ENCODE measurements at regions not wholly inside any gene's neighbourhood (a gene's known extent, or its start where the extent isn't known, plus 50 kb on each side); places are given as distances from the start of the nearest gene placed in this dataset.

DNA sequence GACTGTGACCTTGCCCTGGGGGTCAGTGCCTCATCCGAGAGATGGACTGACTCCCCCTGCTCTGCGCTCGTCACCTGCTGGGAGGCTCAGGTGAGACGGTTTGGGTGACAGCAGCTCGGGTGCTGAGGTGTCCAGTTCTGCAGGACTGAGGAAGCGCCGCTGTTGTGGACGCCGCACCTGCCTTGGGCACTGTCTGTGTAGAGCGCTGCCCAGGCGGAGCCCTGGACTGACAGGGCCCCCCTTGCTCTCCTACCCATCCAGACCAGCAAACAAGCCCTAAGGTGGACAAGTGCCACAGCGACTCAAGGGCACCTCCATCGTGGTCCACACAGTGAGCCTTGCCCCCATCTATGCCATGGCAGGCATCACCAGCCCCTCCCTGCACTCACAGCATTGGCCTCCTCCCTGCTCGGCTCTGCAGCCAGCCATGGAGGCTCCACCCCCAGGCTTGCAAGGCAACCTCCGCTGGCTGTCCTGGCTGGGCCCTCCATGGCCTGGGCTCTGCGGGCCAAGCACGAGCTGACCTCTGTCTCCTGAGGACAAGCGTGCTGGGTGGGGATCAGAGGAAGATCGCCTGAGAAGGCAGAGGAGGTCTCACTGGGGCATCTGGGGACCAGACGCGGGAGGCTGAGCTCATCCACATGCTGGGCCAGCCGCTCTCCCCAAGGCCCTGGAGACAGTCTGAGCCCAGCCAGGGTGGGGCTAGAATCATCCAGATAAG lies 87.1 kb upstream of the COL5A1 start:
- no peak overlapping the region for H3K4me2 ChIP-seq (ENCODE audit: low read length, poor library complexity, severe bottlenecking)
- H3K18ac ChIP-seq (ENCODE audit: low read depth in 1 of 2, low read length in 2 of 2) = peak overlapping the region; percentile 70 to 77
- peak overlapping the region in 1 of 2 experiments; percentile 56 for H3K14ac ChIP-seq (ENCODE audit: low read length in 2 of 2)
- WGBS = 75% methylated on average over 22 of the region's 22 CpGs
- peak overlapping the region; percentile 91 for H2BK120ac ChIP-seq (ENCODE audit: low read depth, low read length)
- H2BK12ac ChIP-seq (ENCODE audit: low read length in 2 of 2) = peak overlapping the region; percentile 60 to 72
- H3K4me1 ChIP-seq (ENCODE audit: control insufficient read depth, insufficient read depth, low read depth, low read length) = peaks cover 57% of the 10 kb centered on the region
- peak overlapping the region; percentile 79 for H4K91ac ChIP-seq (ENCODE audit: low read length)
- peak overlapping the region; percentile 61 to 86 for H3K4ac ChIP-seq (ENCODE audit: low read depth in 1 of 2, low read length in 2 of 2)
- peak overlapping the region in 1 of 2 experiments; percentile 18 for H3K23ac ChIP-seq (ENCODE audit: low read length in 2 of 2)
- peak overlapping the region; percentile 79 for H2BK15ac ChIP-seq (ENCODE audit: low read depth, poor library complexity, severe bottlenecking)
- H4K8ac ChIP-seq (ENCODE audit: low read length) = peak overlapping the region; percentile 88
- no peak overlapping the region for H2AFZ ChIP-seq (ENCODE audit: low read depth, low read length)
- H2BK5ac ChIP-seq (ENCODE audit: low read depth, low read length, poor library complexity, severe bottlenecking) = no peak overlapping the region
- no peaks in the 10 kb centered on the region for H3K36me3 ChIP-seq (ENCODE audit: control insufficient read depth in 1 of 2, insufficient read depth in 2 of 2, low read depth in 1 of 2, low read length in 2 of 2)
- H2AK5ac ChIP-seq (ENCODE audit: low read length, severe bottlenecking) = peak overlapping the region; percentile 50
- H3K9ac ChIP-seq (ENCODE audit: low read length) = no peak overlapping the region
- H3K27me3 ChIP-seq (ENCODE audit: control insufficient read depth in 1 of 2, insufficient read depth in 1 of 2, low read length in 2 of 2) = peaks cover 0 to 30% of the 10 kb centered on the region in 2 experiments
- H3K9me3 ChIP-seq (ENCODE audit: control insufficient read depth, low read length) = no peaks in the 10 kb centered on the region
- H3K27ac ChIP-seq (ENCODE audit: low read length, poor library complexity, severe bottlenecking) = peak overlapping the region; percentile 31
- DNase-seq = peak; percentile 69
- no peaks in the 10 kb centered on the region for H3K79me1 ChIP-seq (replicated peaks; ENCODE audit: low read length, poor library complexity, severe bottlenecking)
- no peak overlapping the region for H3K4me3 ChIP-seq (ENCODE audit: insufficient read depth in 1 of 2, low read depth in 1 of 2, low read length in 2 of 2)

- Histone ChIP-seq H3K36me3 (ENCODE audit: control insufficient read depth in 1 of 2, insufficient read depth in 2 of 2, low read depth in 1 of 2, low read length in 2 of 2) (no peaks in the 10 kb centered on the region), H2AK5ac (ENCODE audit: low read length, severe bottlenecking) (peak overlapping the region; percentile 84), H3K9ac (ENCODE audit: low read length) (no peak overlapping the region), H3K4ac (ENCODE audit: low read depth in 1 of 2, low read length in 2 of 2) (peak overlapping the region; percentile 71 to 86), H3K14ac (ENCODE audit: low read length in 2 of 2) (no peak overlapping the region), H4K91ac (ENCODE audit: low read length) (peak overlapping the region; percentile 97), H3K4me1 (ENCODE audit: control insufficient read depth, insufficient read depth, low read depth, low read length) (peaks cover 57% of the 10 kb centered on the region), H3K9me3 (ENCODE audit: control insufficient read depth, low read length) (no peaks in the 10 kb centered on the region), H3K4me3 (ENCODE audit: insufficient read depth in 1 of 2, low read depth in 1 of 2, low read length in 2 of 2) (no peak overlapping the region), H2BK15ac (ENCODE audit: low read depth, poor library complexity, severe bottlenecking) (peak overlapping the region; percentile 60), H3K4me2 (ENCODE audit: low read length, poor library complexity, severe bottlenecking) (no peak overlapping the region), H3K27me3 (ENCODE audit: control insufficient read depth in 1 of 2, insufficient read depth in 1 of 2, low read length in 2 of 2) (peaks cover 0 to 31% of the 10 kb centered on the region in 2 experiments), H3K79me1 (replicated peaks; ENCODE audit: low read length, poor library complexity, severe bottlenecking) (no peaks in the 10 kb centered on the region), H3K18ac (ENCODE audit: low read depth in 1 of 2, low read length in 2 of 2) (peak overlapping the region; percentile 79 to 81), H3K23ac (ENCODE audit: low read length in 2 of 2) (no peak overlapping the region), H2AFZ (ENCODE audit: low read depth, low read length) (no peak overlapping the region), H3K27ac (ENCODE audit: low read length, poor library complexity, severe bottlenecking) (peak overlapping the region; percentile 31), H4K8ac (ENCODE audit: low read length) (peak overlapping the region; percentile 88), H2BK120ac (ENCODE audit: low read depth, low read length) (peak overlapping the region; percentile 84), H2BK5ac (ENCODE audit: low read depth, low read length, poor library complexity, severe bottlenecking) (no peak overlapping the region), H2BK12ac (ENCODE audit: low read length in 2 of 2) (peak overlapping the region; percentile 60 to 90)
- WGBS = 71% methylated on average over 9 of the region's 9 CpGs
- peak; percentile 81 for DNase-seq
Measured at GRCh38 chr9:134555094-134555650, 86.4 kb upstream of the COL5A1 start.

DNA sequence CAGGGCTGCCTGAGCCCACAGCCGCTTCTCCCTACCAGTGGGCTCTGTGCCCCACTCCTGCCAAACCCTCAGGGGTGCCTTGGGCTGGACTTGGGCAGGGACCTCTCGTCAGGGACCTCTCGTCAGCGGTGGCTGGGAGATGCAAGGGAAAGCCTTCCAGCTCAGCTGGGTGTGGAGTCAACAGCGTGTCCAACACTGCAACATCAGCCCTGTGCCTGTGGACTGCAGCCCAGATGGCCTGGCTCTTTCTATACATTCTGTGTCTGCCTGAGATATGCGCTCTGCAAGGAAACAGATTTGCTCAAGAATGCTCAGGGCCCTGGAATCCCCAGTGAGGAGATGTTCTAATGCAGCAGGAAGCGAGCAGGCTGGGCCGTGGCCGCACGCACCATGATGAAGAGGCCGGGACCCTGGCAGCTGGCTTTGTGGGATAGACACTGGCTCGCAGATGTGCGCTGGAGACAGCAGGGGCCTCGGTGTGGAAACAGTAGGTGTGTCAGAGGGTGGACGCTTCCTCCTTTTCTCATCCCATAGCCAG lies 85.0 kb upstream of the COL5A1 start:
- peak overlapping the region; percentile 52 to 90 for H3K4ac ChIP-seq (ENCODE audit: low read depth in 1 of 2, low read length in 2 of 2)
- no peak overlapping the region for H3K27ac ChIP-seq (ENCODE audit: low read length, poor library complexity, severe bottlenecking)
- H3K4me3 ChIP-seq (ENCODE audit: insufficient read depth in 1 of 2, low read depth in 1 of 2, low read length in 2 of 2) = no peak overlapping the region
- no peaks in the 10 kb centered on the region for H3K36me3 ChIP-seq (ENCODE audit: control insufficient read depth in 1 of 2, insufficient read depth in 2 of 2, low read depth in 1 of 2, low read length in 2 of 2)
- peak overlapping the region; percentile 81 for H2AK5ac ChIP-seq (ENCODE audit: low read length, severe bottlenecking)
- H3K4me1 ChIP-seq (ENCODE audit: control insufficient read depth, insufficient read depth, low read depth, low read length) = peaks cover 47% of the 10 kb centered on the region
- DNase-seq = peak; percentile 85
- H3K9ac ChIP-seq (ENCODE audit: low read length) = no peak overlapping the region
- WGBS = 71% methylated on average over 14 of the region's 15 CpGs
- peak overlapping the region; percentile 75 for H2BK15ac ChIP-seq (ENCODE audit: low read depth, poor library complexity, severe bottlenecking)
- H2BK120ac ChIP-seq (ENCODE audit: low read depth, low read length) = peak overlapping the region; percentile 85
- H4K91ac ChIP-seq (ENCODE audit: low read length) = peak overlapping the region; percentile 92
- H3K4me2 ChIP-seq (ENCODE audit: low read length, poor library complexity, severe bottlenecking) = no peak overlapping the region
- H2BK5ac ChIP-seq (ENCODE audit: low read depth, low read length, poor library complexity, severe bottlenecking) = no peak overlapping the region
- no peaks in the 10 kb centered on the region for H3K9me3 ChIP-seq (ENCODE audit: control insufficient read depth, low read length)
- H2AFZ ChIP-seq (ENCODE audit: low read depth, low read length) = peak overlapping the region; percentile 2
- peak overlapping the region; percentile 85 to 95 for H3K18ac ChIP-seq (ENCODE audit: low read depth in 1 of 2, low read length in 2 of 2)
- peak overlapping the region; percentile 88 to 93 for H2BK12ac ChIP-seq (ENCODE audit: low read length in 2 of 2)
- H3K14ac ChIP-seq (ENCODE audit: low read length in 2 of 2) = no peak overlapping the region
- H3K23ac ChIP-seq (ENCODE audit: low read length in 2 of 2) = peak overlapping the region in 1 of 2 experiments; percentile 54
- no peaks in the 10 kb centered on the region for H3K79me1 ChIP-seq (replicated peaks; ENCODE audit: low read length, poor library complexity, severe bottlenecking)
- H4K8ac ChIP-seq (ENCODE audit: low read length) = peak overlapping the region; percentile 83
- peaks cover 0 to 26% of the 10 kb centered on the region in 2 experiments for H3K27me3 ChIP-seq (ENCODE audit: control insufficient read depth in 1 of 2, insufficient read depth in 1 of 2, low read length in 2 of 2)

- Histone ChIP-seq H3K18ac (ENCODE audit: low read depth in 1 of 2, low read length in 2 of 2) (peak overlapping the region in 1 of 2 experiments; percentile 58), H4K8ac (ENCODE audit: low read length) (peak overlapping the region; percentile 20), H2AFZ (ENCODE audit: low read depth, low read length) (no peak overlapping the region), H2BK5ac (ENCODE audit: low read depth, low read length, poor library complexity, severe bottlenecking) (no peak overlapping the region), H2BK12ac (ENCODE audit: low read length in 2 of 2) (peak overlapping the region; percentile 12 to 97), H2BK120ac (ENCODE audit: low read depth, low read length) (no peak overlapping the region), H3K9ac (ENCODE audit: low read length) (no peak overlapping the region), H2AK5ac (ENCODE audit: low read length, severe bottlenecking) (peak overlapping the region; percentile 6), H3K4me2 (ENCODE audit: low read length, poor library complexity, severe bottlenecking) (no peak overlapping the region), H3K14ac (ENCODE audit: low read length in 2 of 2) (no peak overlapping the region), H3K9me3 (ENCODE audit: control insufficient read depth, low read length) (no peaks in the 10 kb centered on the region), H3K27ac (ENCODE audit: low read length, poor library complexity, severe bottlenecking) (no peak overlapping the region), H3K4me3 (ENCODE audit: insufficient read depth in 1 of 2, low read depth in 1 of 2, low read length in 2 of 2) (no peak overlapping the region), H3K27me3 (ENCODE audit: control insufficient read depth in 1 of 2, insufficient read depth in 1 of 2, low read length in 2 of 2) (peaks cover 0 to 33% of the 10 kb centered on the region in 2 experiments), H3K4me1 (ENCODE audit: control insufficient read depth, insufficient read depth, low read depth, low read length) (peaks cover 44% of the 10 kb centered on the region), H3K23ac (ENCODE audit: low read length in 2 of 2) (no peak overlapping the region), H2BK15ac (ENCODE audit: low read depth, poor library complexity, severe bottlenecking) (no peak overlapping the region), H3K36me3 (ENCODE audit: control insufficient read depth in 1 of 2, insufficient read depth in 2 of 2, low read depth in 1 of 2, low read length in 2 of 2) (no peaks in the 10 kb centered on the region), H3K79me1 (replicated peaks; ENCODE audit: low read length, poor library complexity, severe bottlenecking) (no peaks in the 10 kb centered on the region), H3K4ac (ENCODE audit: low read depth in 1 of 2, low read length in 2 of 2) (peak overlapping the region in 1 of 2 experiments; percentile 19), H4K91ac (ENCODE audit: low read length) (peak overlapping the region; percentile 80)
- 93% methylated on average over 18 of the region's 18 CpGs for WGBS
- no peak for DNase-seq
Measured at GRCh38 chr9:134557331-134557730, 84.3 kb upstream of the COL5A1 start.
